ENCODE measurements at regions not wholly inside any gene's neighbourhood (a gene's known extent, or its start where the extent isn't known, plus 50 kb on each side); places are given as distances from the start of the nearest gene placed in this dataset.

- DNase-seq = no peak
These were observed 186.7 kb downstream of the RFC3 start for GRCh38 chr13:34004676-34005075.

GRCh38 chr13:34006011-34006410, 188.1 kb downstream of the RFC3 start:
- DNase-seq = no peak

GRCh38 chr13:34011552-34012085, 193.7 kb downstream of the RFC3 start:
- DNase-seq = no peak

- DNase-seq = no peak
These were observed 194.4 kb downstream of the RFC3 start for GRCh38 chr13:34012382-34012781.

- DNase-seq = no peak
These were observed 195.1 kb downstream of the RFC3 start for GRCh38 chr13:34013061-34013460.

GRCh38 chr13:34017231-34017630, 199.3 kb downstream of the RFC3 start:
- DNase-seq = no peak

GRCh38 chr13:34019870-34020269, 201.9 kb downstream of the RFC3 start:
- DNase-seq = no peak

GRCh38 chr13:34020388-34020787, 202.4 kb downstream of the RFC3 start:
- no peak for DNase-seq

- no peak for DNase-seq
These were observed 203.7 kb downstream of the RFC3 start for GRCh38 chr13:34021619-34022018.

GRCh38 chr13:34025746-34026145, 207.8 kb downstream of the RFC3 start:
- no peak for DNase-seq

GRCh38 chr13:34026308-34026707, 208.4 kb downstream of the RFC3 start:
- no peak for DNase-seq

GRCh38 chr13:34028496-34029442, 210.8 kb downstream of the RFC3 start:
- DNase-seq = no peak

GRCh38 chr13:34030782-34031181, 212.8 kb downstream of the RFC3 start:
- no peak for DNase-seq

GRCh38 chr13:34031610-34032009, 213.7 kb downstream of the RFC3 start:
- no peak for DNase-seq

- no peak for DNase-seq
These were observed 216.5 kb downstream of the RFC3 start for GRCh38 chr13:34034411-34034810.

- DNase-seq = no peak
These were observed 217.2 kb downstream of the RFC3 start for GRCh38 chr13:34035178-34035577.

- DNase-seq = no peak
These were observed 217.9 kb downstream of the RFC3 start for GRCh38 chr13:34035676-34036325.

- no peak for DNase-seq
These were observed 219.9 kb downstream of the RFC3 start for GRCh38 chr13:34037636-34038540.

GRCh38 chr13:34038541-34039068, 220.7 kb downstream of the RFC3 start:
- no peak for DNase-seq

- DNase-seq = no peak
These were observed 221.7 kb downstream of the RFC3 start for GRCh38 chr13:34039678-34040077.

GRCh38 chr13:34040863-34041262, 222.9 kb downstream of the RFC3 start:
- no peak for DNase-seq

GRCh38 chr13:34044041-34044440, 226.1 kb downstream of the RFC3 start:
- no peak for DNase-seq

- no peak for DNase-seq
These were observed 226.7 kb downstream of the RFC3 start for GRCh38 chr13:34044660-34045080.

Measured in activated CD4-positive, alpha-beta T cell treated with anti-CD3 and anti-CD28 coated beads for 4 hours (primary cell).